Right cardiac atrium (tissue), 5 donors: ENCODE measurements at regions not wholly inside any gene's neighbourhood (a gene's known extent, or its start where the extent isn't known, plus 50 kb on each side); places are given as distances from the start of the nearest gene placed in this dataset.
A peak's percentile ranks its signal among the peaks of the same experiment; 100 is the strongest.
"Not testable (repeated sequence)": the region's sequence is repeated elsewhere in the genome, so short reads cannot be mapped to it uniquely, and the experiment has no call there.

ENCODE experiments used
- ATAC-seq, 2 donors: fragments of 200-7000 bp; cut with Tn5 transposase; one replicate each; pipeline versions ENCODE4 v1.8.0 to v1.9.1; 2020; ENCODE audit warnings: moderate library complexity in 2 of 2, mild to moderate bottlenecking in 1 of 2
- DNase-seq, 3 donors: peaks; one replicate each; pipeline ENCODE4 v3.0.0-alpha.2; 2020
- H3K27ac ChIP-seq: one replicate; pipeline ENCODE4 v1.5.1; 2013; ENCODE audit warnings: mild to moderate bottlenecking, low read length, control low read depth, moderate library complexity
- H3K27me3 ChIP-seq: one replicate; pipeline ENCODE4 v1.6.1; 2013; ENCODE audit not compliant: control insufficient read depth, insufficient read depth
- H3K4me1 ChIP-seq: one replicate; pipeline ENCODE4 v1.6.1; 2013; ENCODE audit warnings: low read length; ENCODE audit not compliant: control insufficient read depth, insufficient read depth
- H3K4me3 ChIP-seq: one replicate; pipeline ENCODE4 v1.5.1; 2013; ENCODE audit warnings: low read length, control low read depth
- H3K9me3 ChIP-seq: one replicate; pipeline ENCODE4 v1.6.1; 2013; ENCODE audit warnings: low read length; ENCODE audit not compliant: control insufficient read depth
- WGBS: extraction: QIAGEN DNeasy Blood & Tissue Kit; methylation state at CpG from one replicate; pipeline ENCODE4 v1.1.7; 2013; 5-methylcytosine and 5-hydroxymethylcytosine counted together
- intact Hi-C, 4 donors: fragments of 100-400 bp; cut with DNase I; formaldehyde crosslinking; loops; one replicate each; pipeline versions ENCODE4 v1.11.0 to v1.14.0; 2022 to 2023
- donor health status: healthy with polysubstance abuse.
- donor health status: DM: no; HTN: yes; CAD: no.
- donor health status: DM: no; HTN: no; CAD: no.
- donor health status: DM: no; HTN: yes; CAD: no; lungs with severe emphysema.
- donor health status: DM: yes; HTN: yes; CAD: no.

DNA sequence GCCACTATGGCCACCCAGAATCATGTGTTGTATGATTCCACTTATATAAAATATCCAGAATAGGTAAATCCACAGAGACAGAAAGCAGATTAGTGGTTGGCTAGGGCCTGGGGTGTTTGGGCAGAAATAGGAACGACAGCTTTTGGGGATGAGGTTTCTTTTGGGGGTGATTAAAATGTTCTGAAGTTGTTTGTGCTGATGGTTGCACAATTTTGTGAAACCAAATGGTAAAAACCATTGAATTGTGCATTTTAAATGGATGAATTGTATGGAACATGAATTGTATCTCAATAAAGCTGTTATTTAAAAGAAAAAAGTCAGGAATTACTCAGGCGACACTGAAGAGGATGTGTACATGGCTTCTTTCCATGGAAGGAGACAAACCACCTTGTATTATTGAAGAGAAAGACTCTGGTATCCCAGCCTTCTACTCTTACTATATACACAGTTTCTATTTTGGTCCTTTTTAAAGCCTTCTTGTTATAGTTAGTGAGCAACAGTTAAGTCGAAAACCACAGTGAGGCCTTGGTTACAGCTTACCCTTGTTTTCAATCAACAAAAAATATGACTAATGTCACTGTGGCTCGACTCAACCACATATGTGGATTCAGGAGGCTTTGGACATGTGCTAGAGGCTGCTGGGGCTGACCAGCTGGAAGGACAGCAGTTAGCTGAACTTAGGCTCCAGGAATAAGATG is 57.1 kb upstream of the KMT2E start:
- peaks cover 7% of the 10 kb centered on the region for H3K4me1 ChIP-seq
- intact Hi-C loops = no loop called here
- 69% methylated on average over 4 of the region's 4 CpGs for WGBS
- DNase-seq (no peak), ATAC-seq (no peak)
- no peaks in the 10 kb centered on the region for H3K27me3 ChIP-seq
- H3K9me3 ChIP-seq = no peaks in the 10 kb centered on the region
- H3K27ac ChIP-seq = peak overlapping the region; percentile 30
- H3K4me3 ChIP-seq = no peak overlapping the region

DNA sequence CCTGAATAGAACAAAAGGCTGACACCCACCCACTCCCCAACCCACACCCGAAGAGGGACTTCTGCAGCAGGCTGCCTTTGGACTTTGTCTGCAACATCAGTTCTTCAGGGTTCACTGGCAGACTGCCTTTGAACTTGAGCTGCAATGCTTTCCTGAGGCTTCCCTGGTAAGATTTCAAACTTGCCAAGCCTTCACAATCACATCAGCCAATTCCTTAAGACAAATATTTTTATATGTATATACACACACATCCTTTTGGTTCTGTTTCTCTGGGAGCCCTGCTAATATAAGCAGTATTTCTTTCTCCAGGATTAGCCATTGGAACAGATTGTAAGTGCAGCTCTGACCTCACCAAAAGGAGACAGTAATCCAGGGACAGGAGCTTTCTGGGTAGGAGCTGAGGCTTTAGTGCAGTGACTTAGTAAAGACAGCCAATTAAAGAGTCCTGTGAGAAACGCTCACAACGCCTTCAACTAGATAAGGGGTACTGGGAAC is 55.6 kb upstream of the KMT2E start:
- peak; percentile 39 to 72 for ATAC-seq
- Histone ChIP-seq H3K27ac (peak overlapping the region; percentile 52), H3K4me1 (peaks cover 13% of the 10 kb centered on the region), H3K4me3 (no peak overlapping the region), H3K9me3 (no peaks in the 10 kb centered on the region), H3K27me3 (no peaks in the 10 kb centered on the region)
- 54% methylated on average over 3 of the region's 3 CpGs for WGBS
- intact Hi-C loops = no loop called here
- DNase-seq = no peak

DNA sequence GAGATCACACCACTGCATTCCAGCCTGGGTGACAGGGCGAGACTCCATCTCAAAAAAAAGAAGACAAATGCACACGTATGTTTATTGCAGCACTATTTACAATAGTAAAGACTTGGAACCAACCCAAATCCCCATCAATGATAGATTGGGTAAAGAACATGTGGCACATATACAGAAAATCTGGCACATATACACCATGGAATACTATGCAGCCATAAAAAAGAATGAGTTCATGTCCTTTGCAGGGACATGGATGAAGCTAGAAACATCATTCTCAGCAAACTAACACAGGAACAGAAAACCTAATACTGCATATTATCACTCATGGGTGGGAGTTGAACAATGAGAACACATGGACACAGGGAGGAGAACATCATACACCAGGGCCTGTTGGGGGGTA is 54.5 kb upstream of the KMT2E start:
- H3K27ac ChIP-seq = not testable (repeated sequence)

DNA sequence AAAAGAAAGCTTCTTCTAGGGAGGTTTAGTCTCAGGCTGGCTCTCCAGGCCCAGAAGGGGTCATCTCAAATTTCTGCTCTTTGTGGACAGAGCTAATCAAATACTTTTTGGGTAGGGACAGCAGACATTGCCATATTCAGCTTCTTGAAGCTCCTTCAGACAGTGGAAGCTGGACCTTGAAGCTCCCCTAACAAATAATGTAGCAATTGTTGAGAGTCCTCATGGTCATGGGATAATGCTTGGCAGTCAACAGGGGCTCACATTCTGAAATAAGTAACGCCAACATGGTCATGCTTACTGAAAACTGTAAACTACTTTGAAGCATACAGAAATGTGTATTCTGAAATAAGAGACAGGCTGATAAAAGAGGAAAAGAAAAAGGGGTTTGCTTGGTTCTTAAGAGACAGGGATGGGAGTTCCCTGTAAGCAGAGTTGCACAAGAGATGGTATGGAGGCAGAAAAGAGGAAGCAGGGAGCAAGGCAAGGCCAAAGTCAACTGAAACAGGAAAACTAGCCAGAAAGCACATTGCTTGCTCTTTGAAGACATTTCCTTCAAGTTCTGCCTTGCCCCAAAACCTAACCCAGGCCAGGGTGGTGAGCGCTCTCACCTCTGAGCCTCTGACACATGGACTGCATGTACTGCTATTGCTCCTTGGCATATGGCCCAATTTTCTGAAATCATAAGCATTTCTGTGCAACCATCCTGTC is 53.1 kb upstream of the KMT2E start:
- H3K27ac ChIP-seq = peak overlapping the region; percentile 75
- H3K4me1 ChIP-seq = peaks cover 16% of the 10 kb centered on the region

More for the DNA sequence above, 54.5 kb upstream of the KMT2E start:
- H3K4me3 ChIP-seq, ATAC-seq, H3K9me3 ChIP-seq, intact Hi-C loops, H3K27me3 ChIP-seq, DNase-seq: not testable (repeated sequence)
- H3K4me1 ChIP-seq = peaks cover 19% of the 10 kb centered on the region
- WGBS = 95% methylated on average over 2 of the region's 2 CpGs

DNA sequence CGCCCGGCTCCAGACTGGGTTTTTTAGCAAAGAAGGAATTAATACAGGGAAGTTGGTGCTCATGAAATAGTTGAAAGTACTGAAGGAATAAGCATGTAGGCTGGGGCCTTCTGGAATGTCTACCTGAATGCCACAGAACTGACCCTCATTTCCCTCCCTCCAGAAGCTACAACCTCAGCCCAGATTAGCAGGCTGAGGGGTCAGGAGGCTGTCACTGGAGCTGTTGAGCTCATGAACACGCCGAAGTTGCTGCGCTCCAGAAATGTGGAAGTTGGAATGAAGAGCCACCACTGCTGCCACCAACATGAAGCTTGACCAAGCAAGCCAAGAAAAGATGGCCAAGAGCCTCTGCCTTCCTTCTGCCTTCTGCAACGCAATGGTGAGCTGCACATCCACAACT is 52.2 kb upstream of the KMT2E start:
- ATAC-seq (no peak), DNase-seq (no peak)
- WGBS = 79% methylated on average over 6 of the region's 6 CpGs
- H3K27me3 ChIP-seq = no peaks in the 10 kb centered on the region
- peak overlapping the region; percentile 42 for H3K27ac ChIP-seq
- H3K9me3 ChIP-seq = no peaks in the 10 kb centered on the region
- H3K4me1 ChIP-seq = peaks cover 16% of the 10 kb centered on the region
- intact Hi-C loops = no loop called here
- no peak overlapping the region for H3K4me3 ChIP-seq

More for the DNA sequence above, 53.1 kb upstream of the KMT2E start:
- peak; percentile 86 to 88 for ATAC-seq
- DNase-seq = peak; percentile 70 to 78 (median 73)
- no peaks in the 10 kb centered on the region for H3K9me3 ChIP-seq
- WGBS = 62% methylated on average over 2 of the region's 2 CpGs
- intact Hi-C loops = no loop called here
- H3K27me3 ChIP-seq = no peaks in the 10 kb centered on the region
- no peak overlapping the region for H3K4me3 ChIP-seq

DNA sequence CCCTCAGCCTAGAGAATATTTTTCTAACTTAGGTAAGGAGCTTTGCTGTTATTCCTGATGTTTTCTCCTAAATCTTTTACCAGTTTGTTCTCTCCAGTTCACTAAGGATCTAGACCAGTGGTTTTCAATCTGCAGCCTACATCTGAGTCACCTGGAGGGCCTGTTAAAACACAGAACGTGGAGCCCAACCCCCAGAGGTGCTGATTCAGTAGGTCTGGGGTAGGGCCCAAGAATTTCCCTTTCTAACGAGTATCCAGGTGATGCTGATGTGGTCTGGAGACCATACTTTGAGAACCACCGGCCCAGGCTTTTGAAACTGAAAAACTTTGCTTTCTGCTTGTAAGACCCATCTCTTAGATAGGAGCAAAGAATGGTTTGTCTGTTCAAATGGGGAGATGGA is 51.2 kb upstream of the KMT2E start:
- Histone ChIP-seq H3K27ac (peak overlapping the region; percentile 6), H3K4me3 (no peak overlapping the region), H3K27me3 (no peaks in the 10 kb centered on the region), H3K4me1 (peaks cover 16% of the 10 kb centered on the region), H3K9me3 (no peaks in the 10 kb centered on the region)
- intact Hi-C loops = no loop called here
- WGBS = 81% methylated on average over 3 of the region's 3 CpGs
- ATAC-seq (no peak), DNase-seq (no peak)

DNA sequence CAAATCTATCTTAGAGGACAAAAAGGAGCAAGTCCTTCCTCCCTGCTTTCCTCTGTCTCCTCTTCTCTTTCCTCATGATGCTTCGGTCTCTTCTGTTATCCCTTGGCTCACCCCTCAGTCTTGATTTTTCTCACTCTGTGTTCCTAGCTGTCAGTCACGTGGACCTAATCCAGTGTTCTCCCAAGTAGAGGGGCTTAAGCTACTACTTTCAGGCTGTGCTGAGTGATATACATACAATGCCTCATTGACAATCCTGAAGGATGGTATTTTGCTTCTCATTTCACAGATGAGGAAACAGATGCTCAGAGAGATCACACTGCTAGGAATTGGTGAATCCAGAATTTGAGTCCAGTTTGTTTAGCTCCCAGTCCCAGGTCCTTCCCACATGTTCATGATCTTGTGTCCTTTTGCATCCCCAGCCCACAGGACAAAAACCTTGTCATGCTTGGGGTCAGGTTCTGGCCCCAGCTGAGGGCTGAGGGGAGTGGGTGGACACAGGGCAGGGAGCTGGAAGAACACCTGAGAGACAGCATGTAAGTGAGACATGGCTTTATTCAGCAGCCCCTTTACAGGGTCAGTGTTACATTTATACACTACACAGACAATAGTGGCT is 50.5 kb upstream of the KMT2E start:
- DNase-seq (no peak), ATAC-seq (no peak)
- H3K4me3 ChIP-seq = no peak overlapping the region
- 54% methylated on average over 2 of the region's 2 CpGs for WGBS
- H3K27me3 ChIP-seq = no peaks in the 10 kb centered on the region
- H3K27ac ChIP-seq = peak overlapping the region; percentile 46
- intact Hi-C loops = no loop called here
- no peaks in the 10 kb centered on the region for H3K9me3 ChIP-seq
- H3K4me1 ChIP-seq = peaks cover 16% of the 10 kb centered on the region

DNA sequence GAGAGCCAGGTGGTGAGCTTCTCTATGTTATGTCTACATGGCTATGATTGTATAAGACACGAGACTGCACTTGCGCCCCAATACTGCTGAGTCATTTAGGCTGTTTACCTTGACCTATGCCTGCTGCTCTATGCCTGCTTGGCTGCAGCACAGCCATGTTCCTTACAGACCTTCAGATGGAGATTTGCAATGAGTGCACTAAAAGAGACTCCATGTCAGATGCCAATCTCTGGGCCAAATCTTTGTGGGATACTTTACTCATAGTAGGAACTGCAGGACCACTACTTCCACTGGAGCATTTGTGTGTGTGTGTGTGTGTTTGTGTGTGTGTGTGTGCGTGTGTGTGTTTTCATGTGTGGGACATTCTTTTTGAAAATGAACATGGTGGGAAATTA is 50.0 kb upstream of the KMT2E start:
- H3K9me3 ChIP-seq = no peaks in the 10 kb centered on the region
- 70% methylated on average over 3 of the region's 3 CpGs for WGBS
- ATAC-seq = no peak
- DNase-seq = peak in 1 of 3 donors; percentile 63
- intact Hi-C loops = no loop called here
- no peak overlapping the region for H3K27ac ChIP-seq
- H3K4me3 ChIP-seq = no peak overlapping the region
- no peaks in the 10 kb centered on the region for H3K27me3 ChIP-seq
- H3K4me1 ChIP-seq = peaks cover 16% of the 10 kb centered on the region
